ENCODE measurements at regions not wholly inside any gene's neighbourhood (a gene's known extent, or its start where the extent isn't known, plus 50 kb on each side); places are given as distances from the start of the nearest gene placed in this dataset.
"Not testable (repeated sequence)": the region's sequence is repeated elsewhere in the genome, so short reads cannot be mapped to it uniquely, and the experiment has no call there.

DNA sequence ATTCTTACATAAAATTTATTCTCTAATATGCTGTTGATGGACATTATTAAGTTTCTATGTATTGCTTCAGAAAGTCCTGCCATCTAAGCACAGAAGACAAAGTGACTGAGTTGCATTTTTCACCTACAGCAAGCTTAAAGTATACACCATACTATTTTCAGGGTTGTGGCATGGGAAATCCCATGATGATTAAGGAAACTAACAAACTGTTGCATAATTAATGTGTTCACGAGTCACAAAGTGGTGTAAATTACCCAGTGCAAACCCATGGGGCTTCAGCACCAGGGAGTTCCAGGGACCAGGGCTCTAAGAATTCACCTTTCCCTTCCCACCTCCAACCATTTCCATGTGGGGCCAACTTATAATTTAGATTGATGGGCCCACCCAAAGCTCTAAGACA is 81.9 kb upstream of the NR5A2 start:
- TF ChIP-seq PATZ1 (CRISPR knock-in tag; IDR thresholded peaks at IDR 0.05; ENCODE audit: borderline replicate concordance) (no peak), TOX (CRISPR knock-in tag; IDR thresholded peaks at IDR 0.05; ENCODE audit: borderline replicate concordance) (no peak), RARB (CRISPR knock-in tag; IDR thresholded peaks at IDR 0.05) (no peak), TCF4 (CRISPR knock-in tag; IDR thresholded peaks at IDR 0.05; ENCODE audit: borderline replicate concordance) (no peak), OSR1 (CRISPR knock-in tag; IDR thresholded peaks at IDR 0.05) (no peak)
- ATAC-seq = no peak

- ATAC-seq = no peak; the same call in 2 of the 3 replicates
- TF ChIP-seq CSRNP3 (CRISPR knock-in tag; IDR thresholded peaks at IDR 0.05) (no peak), TOX (CRISPR knock-in tag; IDR thresholded peaks at IDR 0.05; ENCODE audit: borderline replicate concordance) (no peak), ZFP30 (CRISPR knock-in tag; IDR thresholded peaks at IDR 0.05) (no peak), ESRRG (CRISPR knock-in tag; IDR thresholded peaks at IDR 0.05) (no peak), ISL1 (CRISPR knock-in tag; IDR thresholded peaks at IDR 0.05) (no peak), BACH2 (CRISPR knock-in tag; IDR thresholded peaks at IDR 0.05; ENCODE audit: borderline replicate concordance) (no peak), RARB (CRISPR knock-in tag; IDR thresholded peaks at IDR 0.05) (no peak), ZFP3 (CRISPR knock-in tag; IDR thresholded peaks at IDR 0.05) (no peak), ZNF8 (CRISPR knock-in tag; IDR thresholded peaks at IDR 0.05) (no peak)
- TF ChIP-seq, protein P1, sequence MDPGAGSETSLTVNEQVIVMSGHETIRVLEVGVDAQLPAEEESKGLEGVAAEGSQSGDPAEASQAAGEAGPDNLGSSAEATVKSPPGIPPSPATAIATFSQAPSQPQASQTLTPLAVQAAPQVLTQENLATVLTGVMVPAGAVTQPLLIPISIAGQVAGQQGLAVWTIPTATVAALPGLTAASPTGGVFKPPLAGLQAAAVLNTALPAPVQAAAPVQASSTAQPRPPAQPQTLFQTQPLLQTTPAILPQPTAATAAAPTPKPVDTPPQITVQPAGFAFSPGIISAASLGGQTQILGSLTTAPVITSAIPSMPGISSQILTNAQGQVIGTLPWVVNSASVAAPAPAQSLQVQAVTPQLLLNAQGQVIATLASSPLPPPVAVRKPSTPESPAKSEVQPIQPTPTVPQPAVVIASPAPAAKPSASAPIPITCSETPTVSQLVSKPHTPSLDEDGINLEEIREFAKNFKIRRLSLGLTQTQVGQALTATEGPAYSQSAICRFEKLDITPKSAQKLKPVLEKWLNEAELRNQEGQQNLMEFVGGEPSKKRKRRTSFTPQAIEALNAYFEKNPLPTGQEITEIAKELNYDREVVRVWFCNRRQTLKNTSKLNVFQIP (CRISPR knock-in tag; IDR thresholded peaks at IDR 0.05; ENCODE audit: borderline replicate concordance, low read depth) = no peak
Observed at GRCh38 chr1:199946305-199947155, 81.0 kb upstream of the NR5A2 start.

- TF ChIP-seq SNAI2 (CRISPR knock-in tag; IDR thresholded peaks at IDR 0.05) (no peak), ZFP30 (CRISPR knock-in tag; IDR thresholded peaks at IDR 0.05) (no peak), CSDC2 (CRISPR knock-in tag; IDR thresholded peaks at IDR 0.05) (no peak), ARNTL (CRISPR knock-in tag; IDR thresholded peaks at IDR 0.05; ENCODE audit: borderline replicate concordance, low read depth) (no peak), ZFP3 (CRISPR knock-in tag; IDR thresholded peaks at IDR 0.05) (no peak), ZC3H10 (CRISPR knock-in tag; IDR thresholded peaks at IDR 0.05) (no peak), CSRNP3 (CRISPR knock-in tag; IDR thresholded peaks at IDR 0.05) (no peak), ISL1 (CRISPR knock-in tag; IDR thresholded peaks at IDR 0.05) (no peak), CREB5 (CRISPR knock-in tag; IDR thresholded peaks at IDR 0.05; ENCODE audit: low read depth) (no peak), ZNF8 (CRISPR knock-in tag; IDR thresholded peaks at IDR 0.05) (no peak), BACH2 (CRISPR knock-in tag; IDR thresholded peaks at IDR 0.05; ENCODE audit: borderline replicate concordance) (no peak), TOX (CRISPR knock-in tag; IDR thresholded peaks at IDR 0.05; ENCODE audit: borderline replicate concordance) (no peak), TCF4 (CRISPR knock-in tag; IDR thresholded peaks at IDR 0.05; ENCODE audit: borderline replicate concordance) (no peak), ZNF70 (CRISPR knock-in tag; IDR thresholded peaks at IDR 0.05) (no peak), GLIS3 (CRISPR knock-in tag; IDR thresholded peaks at IDR 0.05) (no peak), PATZ1 (CRISPR knock-in tag; IDR thresholded peaks at IDR 0.05; ENCODE audit: borderline replicate concordance) (no peak)
- TF ChIP-seq, protein P2, sequence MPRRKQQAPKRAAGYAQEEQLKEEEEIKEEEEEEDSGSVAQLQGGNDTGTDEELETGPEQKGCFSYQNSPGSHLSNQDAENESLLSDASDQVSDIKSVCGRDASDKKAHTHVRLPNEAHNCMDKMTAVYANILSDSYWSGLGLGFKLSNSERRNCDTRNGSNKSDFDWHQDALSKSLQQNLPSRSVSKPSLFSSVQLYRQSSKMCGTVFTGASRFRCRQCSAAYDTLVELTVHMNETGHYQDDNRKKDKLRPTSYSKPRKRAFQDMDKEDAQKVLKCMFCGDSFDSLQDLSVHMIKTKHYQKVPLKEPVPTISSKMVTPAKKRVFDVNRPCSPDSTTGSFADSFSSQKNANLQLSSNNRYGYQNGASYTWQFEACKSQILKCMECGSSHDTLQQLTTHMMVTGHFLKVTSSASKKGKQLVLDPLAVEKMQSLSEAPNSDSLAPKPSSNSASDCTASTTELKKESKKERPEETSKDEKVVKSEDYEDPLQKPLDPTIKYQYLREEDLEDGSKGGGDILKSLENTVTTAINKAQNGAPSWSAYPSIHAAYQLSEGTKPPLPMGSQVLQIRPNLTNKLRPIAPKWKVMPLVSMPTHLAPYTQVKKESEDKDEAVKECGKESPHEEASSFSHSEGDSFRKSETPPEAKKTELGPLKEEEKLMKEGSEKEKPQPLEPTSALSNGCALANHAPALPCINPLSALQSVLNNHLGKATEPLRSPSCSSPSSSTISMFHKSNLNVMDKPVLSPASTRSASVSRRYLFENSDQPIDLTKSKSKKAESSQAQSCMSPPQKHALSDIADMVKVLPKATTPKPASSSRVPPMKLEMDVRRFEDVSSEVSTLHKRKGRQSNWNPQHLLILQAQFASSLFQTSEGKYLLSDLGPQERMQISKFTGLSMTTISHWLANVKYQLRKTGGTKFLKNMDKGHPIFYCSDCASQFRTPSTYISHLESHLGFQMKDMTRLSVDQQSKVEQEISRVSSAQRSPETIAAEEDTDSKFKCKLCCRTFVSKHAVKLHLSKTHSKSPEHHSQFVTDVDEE (CRISPR knock-in tag; IDR thresholded peaks at IDR 0.05) = no peak
- peak; percentile 44; the same call in 2 of the 3 replicates for ATAC-seq
Observed at GRCh38 chr1:199948587-199949280, 78.8 kb upstream of the NR5A2 start.

DNA sequence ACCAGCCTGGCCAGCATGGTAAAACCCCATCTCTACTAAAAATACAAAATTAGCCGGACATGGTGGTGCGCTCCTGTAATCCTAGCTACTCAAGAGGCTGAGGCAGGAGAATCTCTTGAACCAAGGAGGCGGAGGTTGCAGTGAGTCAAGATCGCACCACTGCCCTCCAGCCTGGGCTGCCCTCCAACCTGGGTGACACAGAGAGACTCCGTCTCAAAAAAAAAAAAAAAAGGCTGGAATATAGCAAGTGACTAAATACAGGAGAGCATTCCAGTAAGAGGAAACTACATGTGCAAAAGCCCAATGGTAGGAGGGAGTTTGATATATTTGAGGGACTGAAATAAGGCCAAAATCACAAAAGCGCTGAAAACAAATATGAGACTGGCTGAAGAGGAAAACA is 76.5 kb upstream of the NR5A2 start:
- not testable (repeated sequence) for ATAC-seq
